ENCODE measurements at regions not wholly inside any gene's neighbourhood (a gene's known extent, or its start where the extent isn't known, plus 50 kb on each side); places are given as distances from the start of the nearest gene placed in this dataset.

GRCh38 chr1:201666645-201667044 is 127.7 kb downstream of the NAV1 start:
- 96 to 100% methylated on average over 3 to 5 of the region's 5 CpGs for WGBS, 2 experiments (ENCODE audit: insufficient coverage in 1 of 2, insufficient read length in 1 of 2)
- Mint-ChIP-seq H3K9me3 (no peaks in the 10 kb centered on the region), H3K27ac (no peak overlapping the region), H3K4me3 (no peak overlapping the region), H3K36me3 (ENCODE audit: low read depth) (no peaks in the 10 kb centered on the region), H3K4me1 (no peaks in the 10 kb centered on the region), H3K27me3 (ENCODE audit: insufficient read depth) (peaks cover 2% of the 10 kb centered on the region)
- Histone ChIP-seq H3K9me3 (ENCODE audit: control insufficient read depth, low read length) (no peaks in the 10 kb centered on the region), H3K4me1 (ENCODE audit: control insufficient read depth, insufficient read depth, low read length) (no peaks in the 10 kb centered on the region), H3K27ac (ENCODE audit: low read depth, low read length) (no peak overlapping the region), H3K27me3 (ENCODE audit: control insufficient read depth, insufficient read depth, low read length, poor library complexity, severe bottlenecking) (no peaks in the 10 kb centered on the region), H3K36me3 (ENCODE audit: control insufficient read depth, insufficient read depth, low read length) (no peaks in the 10 kb centered on the region), H3K9ac (ENCODE audit: extremely low read depth, low read length, poor library complexity, severe bottlenecking) (no peak overlapping the region), H3K4me3 (ENCODE audit: low read length) (no peak overlapping the region)
- DNase-seq = no peak
- TF ChIP-seq, protein P1, sequence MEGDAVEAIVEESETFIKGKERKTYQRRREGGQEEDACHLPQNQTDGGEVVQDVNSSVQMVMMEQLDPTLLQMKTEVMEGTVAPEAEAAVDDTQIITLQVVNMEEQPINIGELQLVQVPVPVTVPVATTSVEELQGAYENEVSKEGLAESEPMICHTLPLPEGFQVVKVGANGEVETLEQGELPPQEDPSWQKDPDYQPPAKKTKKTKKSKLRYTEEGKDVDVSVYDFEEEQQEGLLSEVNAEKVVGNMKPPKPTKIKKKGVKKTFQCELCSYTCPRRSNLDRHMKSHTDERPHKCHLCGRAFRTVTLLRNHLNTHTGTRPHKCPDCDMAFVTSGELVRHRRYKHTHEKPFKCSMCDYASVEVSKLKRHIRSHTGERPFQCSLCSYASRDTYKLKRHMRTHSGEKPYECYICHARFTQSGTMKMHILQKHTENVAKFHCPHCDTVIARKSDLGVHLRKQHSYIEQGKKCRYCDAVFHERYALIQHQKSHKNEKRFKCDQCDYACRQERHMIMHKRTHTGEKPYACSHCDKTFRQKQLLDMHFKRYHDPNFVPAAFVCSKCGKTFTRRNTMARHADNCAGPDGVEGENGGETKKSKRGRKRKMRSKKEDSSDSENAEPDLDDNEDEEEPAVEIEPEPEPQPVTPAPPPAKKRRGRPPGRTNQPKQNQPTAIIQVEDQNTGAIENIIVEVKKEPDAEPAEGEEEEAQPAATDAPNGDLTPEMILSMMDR (conservative IDR thresholded peaks at IDR 0.05) = no peak

GRCh38 chr1:201667479-201667878 is 128.6 kb downstream of the NAV1 start:
- Histone ChIP-seq H3K27ac (ENCODE audit: low read depth, low read length) (no peak overlapping the region), H3K9ac (ENCODE audit: extremely low read depth, low read length, poor library complexity, severe bottlenecking) (no peak overlapping the region), H3K36me3 (ENCODE audit: control insufficient read depth, insufficient read depth, low read length) (no peaks in the 10 kb centered on the region), H3K27me3 (ENCODE audit: control insufficient read depth, insufficient read depth, low read length, poor library complexity, severe bottlenecking) (no peaks in the 10 kb centered on the region), H3K4me3 (ENCODE audit: low read length) (no peak overlapping the region), H3K9me3 (ENCODE audit: control insufficient read depth, low read length) (no peaks in the 10 kb centered on the region), H3K4me1 (ENCODE audit: control insufficient read depth, insufficient read depth, low read length) (no peaks in the 10 kb centered on the region)
- TF ChIP-seq, protein P1 (conservative IDR thresholded peaks at IDR 0.05) = no peak
- Mint-ChIP-seq H3K27ac (no peak overlapping the region), H3K9me3 (no peaks in the 10 kb centered on the region), H3K36me3 (ENCODE audit: low read depth) (no peaks in the 10 kb centered on the region), H3K4me1 (no peaks in the 10 kb centered on the region), H3K4me3 (no peak overlapping the region), H3K27me3 (ENCODE audit: insufficient read depth) (peaks cover 2% of the 10 kb centered on the region)
- WGBS, 2 experiments (ENCODE audit: insufficient coverage in 1 of 2, insufficient read length in 1 of 2) = 71 to 75% methylated on average over 4 to 5 of the region's 5 CpGs
- no peak for DNase-seq

DNA sequence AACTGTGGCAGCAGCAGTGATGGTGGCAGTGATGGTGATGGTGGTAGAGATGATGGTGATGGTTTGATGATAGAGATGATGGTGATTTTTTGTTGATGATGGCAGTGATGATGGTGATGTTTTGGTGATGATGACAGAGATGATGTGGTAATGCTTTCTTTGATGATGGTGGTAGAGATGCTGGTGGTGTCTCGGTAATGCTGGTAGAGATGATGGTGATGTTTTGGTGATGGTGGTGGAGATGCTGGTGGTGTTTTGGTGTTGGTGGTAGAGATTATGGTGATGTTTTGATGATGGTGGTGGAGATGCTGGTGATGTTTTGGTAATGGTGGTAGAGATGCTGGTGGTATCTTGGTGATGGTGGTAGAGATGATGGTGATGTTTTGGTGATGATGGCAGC is 131.6 kb downstream of the NAV1 start:
- WGBS, 2 experiments (ENCODE audit: insufficient coverage in 1 of 2, insufficient read length in 1 of 2) = 97% methylated on average over 1 of the region's 1 CpG; no CpG with 5 or more reads in 1 of the 2 experiments
- Mint-ChIP-seq H3K9me3 (no peaks in the 10 kb centered on the region), H3K27me3 (ENCODE audit: insufficient read depth) (peaks cover 2% of the 10 kb centered on the region), H3K36me3 (ENCODE audit: low read depth) (no peaks in the 10 kb centered on the region), H3K27ac (no peak overlapping the region), H3K4me3 (no peak overlapping the region), H3K4me1 (peaks cover 5% of the 10 kb centered on the region)
- Histone ChIP-seq H3K36me3 (ENCODE audit: control insufficient read depth, insufficient read depth, low read length) (no peaks in the 10 kb centered on the region), H3K4me1 (ENCODE audit: control insufficient read depth, insufficient read depth, low read length) (no peaks in the 10 kb centered on the region), H3K4me3 (ENCODE audit: low read length) (no peak overlapping the region), H3K27ac (ENCODE audit: low read depth, low read length) (no peak overlapping the region), H3K27me3 (ENCODE audit: control insufficient read depth, insufficient read depth, low read length, poor library complexity, severe bottlenecking) (no peaks in the 10 kb centered on the region), H3K9me3 (ENCODE audit: control insufficient read depth, low read length) (no peaks in the 10 kb centered on the region), H3K9ac (ENCODE audit: extremely low read depth, low read length, poor library complexity, severe bottlenecking) (no peak overlapping the region)
- TF ChIP-seq, protein P1 (conservative IDR thresholded peaks at IDR 0.05) = no peak
- no peak for DNase-seq
